ENCODE measurements at regions not wholly inside any gene's neighbourhood (a gene's known extent, or its start where the extent isn't known, plus 50 kb on each side); places are given as distances from the start of the nearest gene placed in this dataset.
A peak's percentile ranks its signal among the peaks of the same experiment; 100 is the strongest.

DNA sequence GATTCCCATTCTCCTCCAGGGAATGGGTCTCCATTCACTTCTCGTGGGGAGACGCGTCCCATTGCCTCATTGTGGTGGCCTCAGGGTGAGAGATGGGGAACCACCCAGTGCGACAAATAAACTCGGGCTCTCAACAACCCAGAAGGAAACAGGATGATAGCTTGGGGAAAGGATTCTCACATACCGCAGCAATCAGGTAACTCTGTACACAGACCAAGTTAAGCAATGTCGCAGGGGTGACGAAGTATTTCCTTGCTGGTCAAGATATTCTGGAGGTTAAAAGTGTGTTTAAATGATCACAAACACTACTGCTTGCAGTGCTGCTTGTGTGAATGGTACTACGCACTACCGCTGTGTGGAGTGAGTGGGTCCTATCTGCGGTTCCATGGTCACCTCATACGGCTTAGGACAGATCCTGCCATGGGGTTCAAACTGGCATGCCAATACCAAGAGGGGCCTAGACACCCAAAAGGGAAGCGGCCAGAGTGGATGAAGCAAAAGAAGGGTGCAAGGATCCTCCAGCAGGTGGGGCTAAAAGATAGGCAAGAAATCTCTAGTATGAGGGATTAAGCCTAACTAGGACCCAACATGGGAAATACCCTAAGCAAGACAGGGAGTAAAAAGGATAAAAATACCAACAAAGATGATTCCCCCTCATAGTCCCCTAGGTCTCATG lies 143.8 kb upstream of the TMEM106B start:
- H3K4me3 Mint-ChIP-seq (ENCODE audit: low read depth) = no peak overlapping the region
- H3K36me3 Mint-ChIP-seq (ENCODE audit: insufficient read depth) = no peaks in the 10 kb centered on the region
- peak; percentile 33 for DNase-seq (ENCODE audit: low spot score, unreplicated experiment)
- H3K27ac Mint-ChIP-seq = no peak overlapping the region
- TF ChIP-seq, protein P1, sequence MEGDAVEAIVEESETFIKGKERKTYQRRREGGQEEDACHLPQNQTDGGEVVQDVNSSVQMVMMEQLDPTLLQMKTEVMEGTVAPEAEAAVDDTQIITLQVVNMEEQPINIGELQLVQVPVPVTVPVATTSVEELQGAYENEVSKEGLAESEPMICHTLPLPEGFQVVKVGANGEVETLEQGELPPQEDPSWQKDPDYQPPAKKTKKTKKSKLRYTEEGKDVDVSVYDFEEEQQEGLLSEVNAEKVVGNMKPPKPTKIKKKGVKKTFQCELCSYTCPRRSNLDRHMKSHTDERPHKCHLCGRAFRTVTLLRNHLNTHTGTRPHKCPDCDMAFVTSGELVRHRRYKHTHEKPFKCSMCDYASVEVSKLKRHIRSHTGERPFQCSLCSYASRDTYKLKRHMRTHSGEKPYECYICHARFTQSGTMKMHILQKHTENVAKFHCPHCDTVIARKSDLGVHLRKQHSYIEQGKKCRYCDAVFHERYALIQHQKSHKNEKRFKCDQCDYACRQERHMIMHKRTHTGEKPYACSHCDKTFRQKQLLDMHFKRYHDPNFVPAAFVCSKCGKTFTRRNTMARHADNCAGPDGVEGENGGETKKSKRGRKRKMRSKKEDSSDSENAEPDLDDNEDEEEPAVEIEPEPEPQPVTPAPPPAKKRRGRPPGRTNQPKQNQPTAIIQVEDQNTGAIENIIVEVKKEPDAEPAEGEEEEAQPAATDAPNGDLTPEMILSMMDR (IDR thresholded peaks at IDR 0.05; ENCODE audit: unreplicated experiment) = peak; percentile 69
- H3K9me3 Mint-ChIP-seq (ENCODE audit: low read depth) = no peaks in the 10 kb centered on the region
- H3K4me1 Mint-ChIP-seq (ENCODE audit: low read depth) = no peaks in the 10 kb centered on the region
- H3K27me3 Mint-ChIP-seq = no peaks in the 10 kb centered on the region

DNA sequence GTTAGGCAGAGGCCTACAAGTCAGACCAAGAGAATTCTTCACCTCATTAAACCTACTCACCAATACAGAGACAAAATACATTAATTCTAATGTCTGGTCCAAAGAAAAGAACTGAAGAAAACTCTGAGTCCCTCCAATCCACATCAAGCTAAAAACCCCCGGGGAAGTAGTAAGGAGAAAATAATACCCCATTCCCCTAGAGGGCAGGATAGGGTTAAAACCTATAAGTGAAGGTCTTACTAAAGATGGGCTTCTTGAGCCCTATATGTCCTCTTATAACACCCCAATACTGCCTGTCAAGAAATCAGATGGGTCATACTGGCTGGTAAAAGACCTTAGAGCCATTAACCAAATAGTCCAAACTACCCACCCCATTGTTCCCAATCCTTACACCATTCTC lies 141.3 kb upstream of the TMEM106B start:
- no peak for DNase-seq (ENCODE audit: low spot score, unreplicated experiment)
- no peaks in the 10 kb centered on the region for H3K36me3 Mint-ChIP-seq (ENCODE audit: insufficient read depth)
- H3K4me1 Mint-ChIP-seq (ENCODE audit: low read depth) = no peaks in the 10 kb centered on the region
- TF ChIP-seq, protein P1 (IDR thresholded peaks at IDR 0.05; ENCODE audit: unreplicated experiment) = no peak
- no peaks in the 10 kb centered on the region for H3K27me3 Mint-ChIP-seq
- H3K4me3 Mint-ChIP-seq (ENCODE audit: low read depth) = no peak overlapping the region
- H3K27ac Mint-ChIP-seq = no peak overlapping the region
- H3K9me3 Mint-ChIP-seq (ENCODE audit: low read depth) = peaks cover 3% of the 10 kb centered on the region

DNA sequence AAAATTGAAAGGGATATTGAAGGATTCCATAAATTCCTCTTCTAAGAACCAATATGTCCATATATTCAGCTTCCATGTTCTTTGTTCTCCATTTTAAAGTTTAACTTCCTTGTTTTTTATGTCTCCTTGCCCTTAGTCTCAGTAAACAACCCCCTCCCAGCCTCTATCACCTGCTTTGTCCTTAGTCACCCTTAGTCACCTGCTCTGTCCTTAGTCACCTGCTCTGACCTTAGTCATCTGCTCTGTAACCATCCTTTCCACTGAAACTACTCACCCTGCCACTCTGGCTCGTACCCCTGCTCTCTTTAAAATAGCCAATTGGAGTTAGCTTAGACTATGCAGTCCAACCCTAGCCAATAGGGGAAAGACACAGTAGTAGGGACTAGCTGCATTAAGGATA lies 136.2 kb upstream of the TMEM106B start:
- no peak for DNase-seq (ENCODE audit: low spot score, unreplicated experiment)
- Mint-ChIP-seq H3K36me3 (ENCODE audit: insufficient read depth) (no peaks in the 10 kb centered on the region), H3K27me3 (no peaks in the 10 kb centered on the region), H3K4me3 (ENCODE audit: low read depth) (no peak overlapping the region), H3K4me1 (ENCODE audit: low read depth) (no peaks in the 10 kb centered on the region), H3K27ac (peak overlapping the region; percentile 26), H3K9me3 (ENCODE audit: low read depth) (peaks cover 16% of the 10 kb centered on the region)
- TF ChIP-seq, protein P1 (IDR thresholded peaks at IDR 0.05; ENCODE audit: unreplicated experiment) = no peak

DNA sequence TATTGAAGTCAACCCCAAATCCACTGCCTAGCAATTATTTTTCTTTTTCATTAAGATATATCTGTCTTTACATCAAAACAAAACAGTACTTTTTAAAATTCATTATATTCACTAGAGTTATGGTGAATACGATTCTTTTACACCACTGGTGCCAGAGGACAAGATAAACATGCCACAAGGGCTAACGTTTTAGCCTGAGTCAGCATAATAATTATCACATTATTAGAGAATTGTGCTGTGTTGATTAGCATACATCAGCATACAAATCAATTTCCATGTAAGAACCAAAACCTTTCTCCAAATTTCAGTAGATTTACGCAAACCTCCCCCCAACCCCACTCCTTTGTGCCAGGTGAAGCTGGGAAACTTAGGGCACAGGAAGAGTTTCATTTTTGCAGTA lies 131.1 kb upstream of the TMEM106B start:
- no peak overlapping the region for H3K27ac Mint-ChIP-seq
- H3K4me1 Mint-ChIP-seq (ENCODE audit: low read depth) = no peaks in the 10 kb centered on the region
- peaks cover 11% of the 10 kb centered on the region for H3K9me3 Mint-ChIP-seq (ENCODE audit: low read depth)
- no peak overlapping the region for H3K4me3 Mint-ChIP-seq (ENCODE audit: low read depth)
- H3K36me3 Mint-ChIP-seq (ENCODE audit: insufficient read depth) = no peaks in the 10 kb centered on the region
- no peak for DNase-seq (ENCODE audit: low spot score, unreplicated experiment)
- no peaks in the 10 kb centered on the region for H3K27me3 Mint-ChIP-seq
- TF ChIP-seq, protein P1 (IDR thresholded peaks at IDR 0.05; ENCODE audit: unreplicated experiment) = no peak

DNA sequence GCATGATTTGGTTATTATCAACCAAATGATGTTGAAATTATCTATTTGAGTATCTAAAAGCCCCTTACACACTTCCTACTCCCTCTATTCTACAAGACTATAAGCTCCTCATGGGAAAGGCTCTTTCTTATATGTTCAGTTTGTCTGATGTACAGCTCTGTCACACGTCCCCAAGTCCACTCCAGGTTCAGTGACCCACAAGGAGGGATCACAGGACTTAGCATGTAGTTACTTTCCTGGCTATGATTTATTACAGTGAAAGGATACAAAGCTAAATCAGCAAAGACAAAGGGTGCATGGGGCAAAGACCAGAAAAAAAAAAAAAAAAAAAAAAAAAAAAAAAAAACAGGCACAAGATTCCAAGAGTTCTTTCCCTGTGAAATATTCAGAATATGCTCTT lies 125.6 kb upstream of the TMEM106B start:
- no peak for DNase-seq (ENCODE audit: low spot score, unreplicated experiment)
- Mint-ChIP-seq H3K27ac (no peak overlapping the region), H3K27me3 (no peaks in the 10 kb centered on the region), H3K4me3 (ENCODE audit: low read depth) (no peak overlapping the region), H3K4me1 (ENCODE audit: low read depth) (no peaks in the 10 kb centered on the region), H3K36me3 (ENCODE audit: insufficient read depth) (no peaks in the 10 kb centered on the region), H3K9me3 (ENCODE audit: low read depth) (no peaks in the 10 kb centered on the region)
- TF ChIP-seq, protein P1 (IDR thresholded peaks at IDR 0.05; ENCODE audit: unreplicated experiment) = no peak
